Vagina (tissue), 2 donors: ENCODE measurements at regions not wholly inside any gene's neighbourhood (a gene's known extent, or its start where the extent isn't known, plus 50 kb on each side); places are given as distances from the start of the nearest gene placed in this dataset.

Experiments used
- POLR2A ChIP-seq, 2 donors: fragments of 450-650 bp; IDR thresholded peaks; one replicate each; pipeline ENCODE4 v1.6.1; 2017; ENCODE audit warnings: antibody characterized with exemption in 2 of 2, mild to moderate bottlenecking in 2 of 2, moderate library complexity in 2 of 2
- TF ChIP-seq, protein P1 (sequence below), 3 experiments: fragments of 450-650 bp in 2 of 3; fragments of 200-600 bp in 1 of 3; sonication (generic) in 1 of 3; IDR thresholded peaks; one replicate each; pipeline ENCODE4 v1.5.1; 2017 to 2019; ENCODE audit warnings: antibody characterized with exemption in 3 of 3, mild to moderate bottlenecking in 2 of 3, moderate library complexity in 2 of 3

GRCh38 chr7:136741941-136742340 is 126.5 kb upstream of the CHRM2 start:
- TF ChIP-seq POLR2A (IDR thresholded peaks at IDR 0.05): no peak
- TF ChIP-seq, protein P1, sequence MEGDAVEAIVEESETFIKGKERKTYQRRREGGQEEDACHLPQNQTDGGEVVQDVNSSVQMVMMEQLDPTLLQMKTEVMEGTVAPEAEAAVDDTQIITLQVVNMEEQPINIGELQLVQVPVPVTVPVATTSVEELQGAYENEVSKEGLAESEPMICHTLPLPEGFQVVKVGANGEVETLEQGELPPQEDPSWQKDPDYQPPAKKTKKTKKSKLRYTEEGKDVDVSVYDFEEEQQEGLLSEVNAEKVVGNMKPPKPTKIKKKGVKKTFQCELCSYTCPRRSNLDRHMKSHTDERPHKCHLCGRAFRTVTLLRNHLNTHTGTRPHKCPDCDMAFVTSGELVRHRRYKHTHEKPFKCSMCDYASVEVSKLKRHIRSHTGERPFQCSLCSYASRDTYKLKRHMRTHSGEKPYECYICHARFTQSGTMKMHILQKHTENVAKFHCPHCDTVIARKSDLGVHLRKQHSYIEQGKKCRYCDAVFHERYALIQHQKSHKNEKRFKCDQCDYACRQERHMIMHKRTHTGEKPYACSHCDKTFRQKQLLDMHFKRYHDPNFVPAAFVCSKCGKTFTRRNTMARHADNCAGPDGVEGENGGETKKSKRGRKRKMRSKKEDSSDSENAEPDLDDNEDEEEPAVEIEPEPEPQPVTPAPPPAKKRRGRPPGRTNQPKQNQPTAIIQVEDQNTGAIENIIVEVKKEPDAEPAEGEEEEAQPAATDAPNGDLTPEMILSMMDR (IDR thresholded peaks at IDR 0.05): no peak
